ENCODE measurements at regions not wholly inside any gene's neighbourhood (a gene's known extent, or its start where the extent isn't known, plus 50 kb on each side); places are given as distances from the start of the nearest gene placed in this dataset.

GRCh38 chr9:23581931-23582330 is 244.1 kb downstream of the ELAVL2 start:
- TF ChIP-seq CTCF (IDR thresholded peaks at IDR 0.05; ENCODE audit: insufficient read depth, missing control alignments) = no peak
- FAIRE-seq (no peak), DNase-seq (ENCODE audit: insufficient read length, low spot score) (no peak)

GRCh38 chr9:23582836-23583235 is 243.2 kb downstream of the ELAVL2 start:
- FAIRE-seq (no peak), DNase-seq (ENCODE audit: insufficient read length, low spot score) (no peak)
- no peak for TF ChIP-seq CTCF (IDR thresholded peaks at IDR 0.05; ENCODE audit: insufficient read depth, missing control alignments)

GRCh38 chr9:23586906-23587305 is 239.1 kb downstream of the ELAVL2 start:
- FAIRE-seq (no peak), DNase-seq (ENCODE audit: insufficient read length, low spot score) (no peak)
- TF ChIP-seq CTCF (IDR thresholded peaks at IDR 0.05; ENCODE audit: insufficient read depth, missing control alignments) = no peak

GRCh38 chr9:23587433-23587832 is 238.6 kb downstream of the ELAVL2 start:
- FAIRE-seq (no peak), DNase-seq (ENCODE audit: insufficient read length, low spot score) (no peak)
- TF ChIP-seq CTCF (IDR thresholded peaks at IDR 0.05; ENCODE audit: insufficient read depth, missing control alignments) = no peak

GRCh38 chr9:23587903-23588302 is 238.1 kb downstream of the ELAVL2 start:
- FAIRE-seq = no peak
- no peak for TF ChIP-seq CTCF (IDR thresholded peaks at IDR 0.05; ENCODE audit: insufficient read depth, missing control alignments)
- DNase-seq (ENCODE audit: insufficient read length, low spot score) = no peak

- TF ChIP-seq CTCF (IDR thresholded peaks at IDR 0.05; ENCODE audit: insufficient read depth, missing control alignments) = no peak
- DNase-seq (ENCODE audit: insufficient read length, low spot score) (no peak), FAIRE-seq (no peak)
Observed at GRCh38 chr9:23590276-23591000, 235.6 kb downstream of the ELAVL2 start.

GRCh38 chr9:23594421-23594820 is 231.6 kb downstream of the ELAVL2 start:
- FAIRE-seq = no peak
- TF ChIP-seq CTCF (IDR thresholded peaks at IDR 0.05; ENCODE audit: insufficient read depth, missing control alignments) = no peak
- DNase-seq (ENCODE audit: insufficient read length, low spot score) = no peak

Measured in D721Med (cell line).